ENCODE measurements at regions not wholly inside any gene's neighbourhood (a gene's known extent, or its start where the extent isn't known, plus 50 kb on each side); places are given as distances from the start of the nearest gene placed in this dataset.
"Not testable (repeated sequence)": the region's sequence is repeated elsewhere in the genome, so short reads cannot be mapped to it uniquely, and the experiment has no call there.

- intact Hi-C loops (cut with DNase I): no loop called here
These were observed 108.3 kb downstream of the ETS2 start for GRCh38 chr21:38913893-38914527.

GRCh38 chr21:38913120-38913892 is 107.6 kb downstream of the ETS2 start:
- peak in 18 of 42 donors; percentile 18 to 72 (median 44) for DNase-seq
- intact Hi-C loops (cut with DNase I): no loop called here

More at GRCh38 chr21:38913893-38914527, 108.3 kb downstream of the ETS2 start:
- peak in 1 of 42 donors; percentile 1 for DNase-seq

GRCh38 chr21:38912789-38913119 is 107.0 kb downstream of the ETS2 start:
- intact Hi-C loops (cut with DNase I): no loop called here
- DNase-seq: no peak

- intact Hi-C loops (cut with DNase I): no loop called here
These were observed 106.4 kb downstream of the ETS2 start for GRCh38 chr21:38912102-38912629.

GRCh38 chr21:38911484-38912101 is 105.9 kb downstream of the ETS2 start:
- intact Hi-C loops (cut with DNase I): no loop called here
- DNase-seq: no peak

More at GRCh38 chr21:38912102-38912629, 106.4 kb downstream of the ETS2 start:
- DNase-seq: no peak

- DNase-seq: peak in 22 of 42 donors; percentile 10 to 66 (median 38)
- intact Hi-C loops (cut with DNase I): no loop called here
These were observed 104.8 kb downstream of the ETS2 start for GRCh38 chr21:38910390-38911067.

- intact Hi-C loops (cut with DNase I): no loop called here
These were observed 104.2 kb downstream of the ETS2 start for GRCh38 chr21:38909929-38910328.

GRCh38 chr21:38909109-38909508 is 103.4 kb downstream of the ETS2 start:
- intact Hi-C loops (cut with DNase I): no loop called here
- no peak for DNase-seq

More at GRCh38 chr21:38909929-38910328, 104.2 kb downstream of the ETS2 start:
- peak in 1 of 42 donors; percentile 26 for DNase-seq

- DNase-seq: no peak
- intact Hi-C loops (cut with DNase I): no loop called here
These were observed 102.8 kb downstream of the ETS2 start for GRCh38 chr21:38908537-38908936.

GRCh38 chr21:38905752-38906151 is 100.0 kb downstream of the ETS2 start:
- intact Hi-C loops (cut with DNase I): no loop called here
- no peak for DNase-seq

GRCh38 chr21:38905328-38905727 is 99.6 kb downstream of the ETS2 start:
- no peak for DNase-seq
- intact Hi-C loops (cut with DNase I): no loop called here

- intact Hi-C loops (cut with DNase I): no loop called here
- DNase-seq: no peak
These were observed 98.0 kb downstream of the ETS2 start for GRCh38 chr21:38903690-38904139.

- intact Hi-C loops (cut with DNase I): no loop called here
- DNase-seq: no peak
These were observed 97.1 kb downstream of the ETS2 start for GRCh38 chr21:38902608-38903445.

GRCh38 chr21:38900499-38900898 is 94.8 kb downstream of the ETS2 start:
- no peak for DNase-seq
- intact Hi-C loops (cut with DNase I): no loop called here

- intact Hi-C loops (cut with DNase I): not testable (repeated sequence)
These were observed 94.3 kb downstream of the ETS2 start for GRCh38 chr21:38899985-38900384.

GRCh38 chr21:38899277-38899947 is 93.7 kb downstream of the ETS2 start:
- intact Hi-C loops (cut with DNase I): no loop called here
- DNase-seq: no peak

More at GRCh38 chr21:38899985-38900384, 94.3 kb downstream of the ETS2 start:
- not testable (repeated sequence) for DNase-seq

- intact Hi-C loops (cut with DNase I): no loop called here
These were observed 92.8 kb downstream of the ETS2 start for GRCh38 chr21:38898422-38899096.

More at GRCh38 chr21:38898422-38899096, 92.8 kb downstream of the ETS2 start:
- DNase-seq: no peak

Data from head of caudate nucleus (tissue), 42 donors.